OCI-LY1 (cell line): ENCODE measurements at regions not wholly inside any gene's neighbourhood (a gene's known extent, or its start where the extent isn't known, plus 50 kb on each side); places are given as distances from the start of the nearest gene placed in this dataset.

Experiments used
- EZH2 ChIP-seq: fragments of 200-600 bp; sonication (generic), shearing (Covaris generic); IDR thresholded peaks from 2 replicates; pipeline ENCODE4 v1.8.0; 2017; ENCODE audit warnings: borderline replicate concordance, mixed run types, mild to moderate bottlenecking, antibody characterized with exemption, low read length, moderate library complexity, mixed read lengths
- TF ChIP-seq, protein P1 (sequence below): fragments of 200-600 bp; sonication (generic), shearing (Covaris generic); IDR thresholded peaks from 2 replicates; pipeline ENCODE4 v1.5.1; 2017; ENCODE audit warnings: mild to moderate bottlenecking, antibody characterized with exemption, low read length, moderate library complexity, mixed read lengths

DNA sequence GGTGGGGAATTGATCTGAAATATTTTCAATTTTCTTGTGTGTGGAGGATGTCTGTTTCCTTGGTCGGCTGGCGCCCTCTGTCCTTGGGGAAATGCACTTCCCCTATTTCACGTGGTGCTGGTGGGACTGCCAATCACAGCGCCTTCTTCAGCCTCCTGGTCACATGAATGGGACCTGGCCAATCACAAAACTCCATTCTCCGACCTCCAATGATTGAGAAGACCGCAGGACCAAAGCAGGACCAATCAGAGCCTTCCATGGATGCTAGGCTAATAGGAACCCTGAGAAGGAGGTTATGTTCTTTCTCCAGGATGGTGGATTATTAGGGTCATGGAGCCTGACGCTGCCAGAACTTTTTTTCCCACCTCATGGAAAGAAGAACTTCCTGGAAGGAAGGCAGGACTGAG lies 188.7 kb downstream of the TTC8 start:
- TF ChIP-seq, protein P1, sequence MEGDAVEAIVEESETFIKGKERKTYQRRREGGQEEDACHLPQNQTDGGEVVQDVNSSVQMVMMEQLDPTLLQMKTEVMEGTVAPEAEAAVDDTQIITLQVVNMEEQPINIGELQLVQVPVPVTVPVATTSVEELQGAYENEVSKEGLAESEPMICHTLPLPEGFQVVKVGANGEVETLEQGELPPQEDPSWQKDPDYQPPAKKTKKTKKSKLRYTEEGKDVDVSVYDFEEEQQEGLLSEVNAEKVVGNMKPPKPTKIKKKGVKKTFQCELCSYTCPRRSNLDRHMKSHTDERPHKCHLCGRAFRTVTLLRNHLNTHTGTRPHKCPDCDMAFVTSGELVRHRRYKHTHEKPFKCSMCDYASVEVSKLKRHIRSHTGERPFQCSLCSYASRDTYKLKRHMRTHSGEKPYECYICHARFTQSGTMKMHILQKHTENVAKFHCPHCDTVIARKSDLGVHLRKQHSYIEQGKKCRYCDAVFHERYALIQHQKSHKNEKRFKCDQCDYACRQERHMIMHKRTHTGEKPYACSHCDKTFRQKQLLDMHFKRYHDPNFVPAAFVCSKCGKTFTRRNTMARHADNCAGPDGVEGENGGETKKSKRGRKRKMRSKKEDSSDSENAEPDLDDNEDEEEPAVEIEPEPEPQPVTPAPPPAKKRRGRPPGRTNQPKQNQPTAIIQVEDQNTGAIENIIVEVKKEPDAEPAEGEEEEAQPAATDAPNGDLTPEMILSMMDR, result peak; percentile 40
- no peak for TF ChIP-seq EZH2
